ENCODE measurements at regions not wholly inside any gene's neighbourhood (a gene's known extent, or its start where the extent isn't known, plus 50 kb on each side); places are given as distances from the start of the nearest gene placed in this dataset.

DNA sequence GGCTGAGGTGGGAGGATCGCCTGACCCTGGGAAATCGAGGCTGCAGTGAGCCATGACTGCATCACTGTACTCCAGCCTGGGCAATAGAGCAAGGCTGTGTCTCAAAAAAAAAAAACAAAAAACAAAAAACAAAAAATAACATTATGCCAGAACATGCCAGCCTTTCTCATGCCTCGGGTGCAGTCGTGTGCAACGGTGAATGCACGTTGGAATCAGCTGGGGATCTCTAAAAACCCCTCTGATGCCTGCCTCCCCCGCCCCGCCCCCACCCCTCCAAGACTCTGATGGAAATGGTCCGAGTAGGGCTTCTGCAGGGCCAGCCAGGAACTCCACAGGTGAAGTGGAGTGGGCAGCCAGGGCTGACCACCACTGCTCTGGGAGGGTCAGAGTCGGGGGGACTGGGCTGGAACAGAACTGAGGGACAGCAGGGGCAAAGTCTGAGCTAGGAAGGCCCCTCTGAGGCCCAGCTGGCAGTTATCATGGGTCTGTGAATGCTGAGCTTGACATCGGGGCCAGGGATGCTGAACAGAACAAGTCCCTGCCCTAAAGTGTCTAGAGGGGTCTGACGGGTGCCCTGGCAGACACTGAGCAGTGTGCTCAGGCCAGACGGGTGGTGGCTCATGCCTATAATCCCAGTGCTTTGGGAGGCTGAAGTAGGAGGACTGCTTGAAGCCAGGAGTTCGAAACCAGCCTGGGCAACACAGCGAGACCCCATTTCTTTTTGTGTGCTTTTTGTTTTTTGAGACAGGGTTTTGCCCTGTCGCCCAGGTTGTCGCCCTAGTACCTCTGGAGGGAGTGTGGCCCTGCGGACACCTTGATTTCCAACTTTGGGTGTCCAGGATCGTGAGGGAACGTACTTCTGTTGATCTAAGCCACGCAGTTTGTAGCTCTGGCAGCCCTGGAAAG lies 193.4 kb upstream of the GSE1 start:
- no peak overlapping the region for H4K8ac ChIP-seq (ENCODE audit: low read depth in 2 of 2, low read length in 2 of 2)
- ChIA-PET POLR2A (ENCODE audit: unreplicated experiment) (interaction anchor here (0.5 kb wide), 1 partner anchor 29 kb away, joined by 9 read pairs; no protein-coding TSS in a partner anchor), CTCF (interaction anchor here (0.5 to 1.6 kb wide), 4 partner anchors 46 to 196 kb away, joined by 3 to 4 read pairs (median 4); no protein-coding TSS in a partner anchor)
- no peak overlapping the region for H2BK120ac ChIP-seq (ENCODE audit: low read depth, low read length)
- no peaks in the 10 kb centered on the region for H3K9me3 ChIP-seq (ENCODE audit: control insufficient read depth, insufficient read depth, low read length)
- no TSS peak for BruUV-seq (replicated peaks)
- no peak overlapping the region for H3K4me3 ChIP-seq (ENCODE audit: insufficient read depth, low read depth, low read length)
- H3K36me3 ChIP-seq (ENCODE audit: control insufficient read depth, insufficient read depth, low read length), result no peaks in the 10 kb centered on the region
- ATAC-seq (ENCODE audit: low read depth), result no peak
- H3K14ac ChIP-seq (replicated peaks; ENCODE audit: low read depth, low read length), result no peak overlapping the region
- dilution Hi-C loops (cut with HindIII; ENCODE audit: low sequenced_read_pairs, unreplicated experiment), result no loop called here
- no peaks in the 10 kb centered on the region; the same call in 1 of the 2 replicates for H3K4me1 ChIP-seq (ENCODE audit: control insufficient read depth, insufficient read depth, low read length)
- TF ChIP-seq CEBPB (IDR thresholded peaks at IDR 0.05; ENCODE audit: low read depth, low read length) (no peak), RCOR1 (IDR thresholded peaks at IDR 0.05; ENCODE audit: insufficient replicate concordance, low read length) (no peak), MXI1 (IDR thresholded peaks at IDR 0.05; ENCODE audit: borderline replicate concordance, low read depth, low read length) (no peak), FOS (IDR thresholded peaks at IDR 0.05; ENCODE audit: low read depth, low read length) (no peak), POLR2A (IDR thresholded peaks at IDR 0.05; ENCODE audit: low read depth, low read length) (no peak), BHLHE40 (IDR thresholded peaks at IDR 0.05; ENCODE audit: low read depth, low read length) (no peak), CHD1 (IDR thresholded peaks at IDR 0.05; ENCODE audit: low read depth, low read length) (no peak)
- TF ChIP-seq, protein P1, sequence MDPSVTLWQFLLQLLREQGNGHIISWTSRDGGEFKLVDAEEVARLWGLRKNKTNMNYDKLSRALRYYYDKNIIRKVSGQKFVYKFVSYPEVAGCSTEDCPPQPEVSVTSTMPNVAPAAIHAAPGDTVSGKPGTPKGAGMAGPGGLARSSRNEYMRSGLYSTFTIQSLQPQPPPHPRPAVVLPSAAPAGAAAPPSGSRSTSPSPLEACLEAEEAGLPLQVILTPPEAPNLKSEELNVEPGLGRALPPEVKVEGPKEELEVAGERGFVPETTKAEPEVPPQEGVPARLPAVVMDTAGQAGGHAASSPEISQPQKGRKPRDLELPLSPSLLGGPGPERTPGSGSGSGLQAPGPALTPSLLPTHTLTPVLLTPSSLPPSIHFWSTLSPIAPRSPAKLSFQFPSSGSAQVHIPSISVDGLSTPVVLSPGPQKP (IDR thresholded peaks at IDR 0.05; ENCODE audit: borderline replicate concordance, low read depth, low read length), result no peak
- no peak overlapping the region for H2AK5ac ChIP-seq (ENCODE audit: low read depth, low read length)
- H3K18ac ChIP-seq (ENCODE audit: low read depth, low read length), result no peak overlapping the region
- intact Hi-C loops (cut with micrococcal nuclease), result loop anchor here (1.0 to 5.0 kb wide), 2 partner anchors 138 to 191 kb away; no protein-coding TSS in a partner anchor
- no peak overlapping the region for H2AK9ac ChIP-seq (replicated peaks; ENCODE audit: low read depth, low read length, poor library complexity)
- H4K5ac ChIP-seq (ENCODE audit: low read depth, low read length), result no peak overlapping the region
- H2BK20ac ChIP-seq (ENCODE audit: low read depth, low read length), result no peak overlapping the region
- WGBS, 2 experiments (ENCODE audit: extremely low coverage in 2 of 2, insufficient read length in 1 of 2), result 82% methylated on average over 7 of the region's 21 CpGs; no CpG with 5 or more reads in 1 of the 2 experiments
- H4K20me1 ChIP-seq (ENCODE audit: insufficient read depth, low read length), result peaks cover 44% of the 10 kb centered on the region
- H3K4me2 ChIP-seq (ENCODE audit: low read depth, low read length), result no peak overlapping the region
- no peak overlapping the region for H2BK5ac ChIP-seq (ENCODE audit: low read depth, low read length, poor library complexity, severe bottlenecking)
- H3K9ac ChIP-seq (ENCODE audit: low read depth, low read length), result no peak overlapping the region
- DNase-seq, result no peak
- H3K79me1 ChIP-seq (ENCODE audit: low read depth in 1 of 2, low read length in 2 of 2), result peaks cover 0 to 18% of the 10 kb centered on the region in 2 experiments; a peak in 2 of 4 replicates
- H2AFZ ChIP-seq (replicated peaks; ENCODE audit: low read length, poor library complexity), result no peak overlapping the region
- no peaks in the 10 kb centered on the region for H3K27me3 ChIP-seq (ENCODE audit: control insufficient read depth, insufficient read depth, low read length)
- no peak overlapping the region for H3K23ac ChIP-seq (ENCODE audit: low read depth, low read length)
- H3K9me1 ChIP-seq (ENCODE audit: insufficient read depth, low read length), result no peaks in the 10 kb centered on the region
- H3K4ac ChIP-seq (ENCODE audit: low read depth, low read length), result no peak overlapping the region
- in situ Hi-C loops (cut with MboI; ENCODE audit: low sequenced_read_pairs), result no loop called here
- no peak overlapping the region for H4K91ac ChIP-seq (ENCODE audit: insufficient read depth, low read depth, low read length)
- H2BK15ac ChIP-seq (ENCODE audit: low read depth, low read length), result no peak overlapping the region
- H3K56ac ChIP-seq (ENCODE audit: extremely low read depth, insufficient read depth, low read length), result no peak overlapping the region
- H3K27ac ChIP-seq (ENCODE audit: insufficient read depth, low read length), result no peak overlapping the region

Measured in IMR-90 (cell line).